ACC112 (cell line): ENCODE measurements at regions not wholly inside any gene's neighbourhood (a gene's known extent, or its start where the extent isn't known, plus 50 kb on each side); places are given as distances from the start of the nearest gene placed in this dataset.

ENCODE experiments used
- H2AFZ ChIP-seq: fragments of 200-600 bp; sonication (generic); one replicate; pipeline ENCODE4 v1.6.0; 2017; ENCODE audit warnings: antibody characterized with exemption, low read length; ENCODE audit not compliant: unreplicated experiment
- H3K27ac ChIP-seq: fragments of 200-600 bp; sonication (generic); 2 replicates; pipeline ENCODE4 v1.5.1; 2014; ENCODE audit warnings: low read depth, mild to moderate bottlenecking, antibody characterized with exemption, low read length, moderate library complexity
- H3K27me3 ChIP-seq: fragments of 200-600 bp; sonication (generic); 2 replicates; pipeline ENCODE4 v1.6.1; 2014; ENCODE audit warnings: mild to moderate bottlenecking, antibody characterized with exemption, low read length, moderate library complexity, mixed read lengths; ENCODE audit not compliant: insufficient read depth
- H3K36me3 ChIP-seq: fragments of 200-600 bp; sonication (generic); 2 replicates; pipeline ENCODE4 v1.6.1; 2016; ENCODE audit warnings: mild to moderate bottlenecking, antibody characterized with exemption, low read length, moderate library complexity, mixed read lengths; ENCODE audit not compliant: insufficient read depth
- H3K4me1 ChIP-seq: fragments of 200-600 bp; sonication (generic); one replicate; pipeline ENCODE4 v1.6.1; 2016; ENCODE audit warnings: low read length, mixed read lengths; ENCODE audit not compliant: insufficient read depth, unreplicated experiment, control insufficient read depth
- H3K4me3 ChIP-seq: fragments of 200-600 bp; sonication (generic); 2 replicates; pipeline ENCODE4 v1.5.1; 2014; ENCODE audit warnings: mild to moderate bottlenecking, low read depth, low read length
- H3K79me2 ChIP-seq: fragments of 200-600 bp; sonication (generic); one replicate; pipeline ENCODE4 v1.6.0; 2016; ENCODE audit warnings: low read length; ENCODE audit not compliant: control insufficient read depth, unreplicated experiment, insufficient read depth

DNA sequence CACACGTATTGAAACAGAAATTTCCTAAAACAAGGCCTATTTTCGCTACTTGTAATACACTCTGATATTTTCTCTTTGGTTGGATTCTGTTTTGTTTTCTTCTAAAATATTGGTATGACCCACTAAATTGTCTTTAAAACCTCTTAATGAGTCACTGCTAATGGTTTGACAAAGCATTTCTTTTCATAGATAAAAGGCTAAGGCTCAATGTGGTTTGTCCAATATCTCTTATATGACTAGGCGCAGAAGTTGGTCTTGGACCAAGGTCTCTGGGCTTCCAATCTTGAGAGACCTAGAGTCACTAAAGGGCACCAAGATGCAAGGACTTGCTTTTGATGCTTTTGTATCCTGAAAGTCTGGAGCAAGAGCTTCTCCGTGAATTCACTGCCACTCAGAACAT is 498.2 kb upstream of the TCF4 start:
- Histone ChIP-seq H3K27me3 (no peaks in the 10 kb centered on the region), H2AFZ (no peak overlapping the region), H3K4me1 (no peaks in the 10 kb centered on the region), H3K27ac (no peak overlapping the region), H3K4me3 (no peak overlapping the region), H3K79me2 (no peaks in the 10 kb centered on the region), H3K36me3 (no peaks in the 10 kb centered on the region)

DNA sequence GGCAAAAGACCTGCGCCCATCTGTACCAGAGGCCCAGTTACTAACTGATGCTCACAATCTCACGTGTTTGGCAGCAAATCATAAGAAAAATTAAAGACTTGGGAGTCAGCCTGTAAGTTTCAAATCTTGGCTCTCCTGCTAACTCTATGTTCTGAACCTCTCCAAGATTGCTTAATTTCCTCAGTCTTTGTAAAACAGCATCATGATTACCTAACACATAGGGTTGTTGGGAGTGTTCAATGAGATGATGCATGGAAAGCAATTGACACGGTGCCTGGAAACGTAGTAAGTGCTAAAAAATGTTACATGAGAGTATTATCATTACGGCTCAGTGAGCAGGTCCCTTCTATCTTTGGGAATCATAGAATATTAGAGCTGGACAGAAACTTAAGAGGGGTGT is 497.6 kb upstream of the TCF4 start:
- no peak overlapping the region for H2AFZ ChIP-seq
- no peak overlapping the region for H3K27ac ChIP-seq
- no peaks in the 10 kb centered on the region for H3K27me3 ChIP-seq
- H3K79me2 ChIP-seq: no peaks in the 10 kb centered on the region
- no peaks in the 10 kb centered on the region for H3K4me1 ChIP-seq
- no peaks in the 10 kb centered on the region for H3K36me3 ChIP-seq
- no peak overlapping the region for H3K4me3 ChIP-seq

DNA sequence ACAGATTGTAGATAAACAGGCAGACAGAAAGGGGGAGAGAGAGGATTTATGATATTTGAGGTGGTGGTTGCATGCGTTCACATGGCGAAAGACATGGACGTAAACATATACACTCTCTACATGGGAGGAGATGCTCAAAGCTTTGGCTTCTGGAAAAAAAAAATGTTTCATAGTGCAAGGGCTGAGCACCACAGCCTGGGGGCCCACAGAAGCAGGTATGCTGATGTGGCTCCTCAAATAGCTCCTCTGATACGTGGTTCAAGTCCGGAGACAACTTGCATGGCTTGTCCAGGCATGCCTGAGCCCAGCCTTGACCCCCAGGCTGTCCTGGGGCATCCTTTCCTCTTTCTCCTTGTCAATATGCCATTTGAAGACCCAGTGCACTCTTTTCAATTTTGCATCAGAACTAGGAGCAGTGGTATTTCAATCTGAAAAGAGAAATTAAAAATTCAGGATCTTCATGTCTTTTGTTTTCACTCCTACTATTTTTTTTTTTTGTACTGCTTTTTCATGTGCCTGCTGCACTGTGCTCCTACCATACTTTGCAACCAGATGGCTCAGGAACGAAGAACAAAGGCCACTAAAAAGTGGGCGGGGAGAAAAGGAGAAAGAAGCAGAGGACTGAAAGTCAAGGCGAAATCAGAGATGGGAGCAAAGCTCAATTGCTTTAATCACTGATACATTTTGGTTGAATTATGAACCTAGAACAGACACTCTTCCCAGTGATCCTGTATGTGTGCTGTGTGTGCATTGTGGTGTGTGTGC is 495.7 kb upstream of the TCF4 start:
- Histone ChIP-seq H2AFZ (no peak overlapping the region), H3K36me3 (no peaks in the 10 kb centered on the region), H3K79me2 (no peaks in the 10 kb centered on the region)

GRCh38 chr18:56083097-56083521 is 495.1 kb upstream of the TCF4 start:
- Histone ChIP-seq H3K27me3 (no peaks in the 10 kb centered on the region), H3K36me3 (no peaks in the 10 kb centered on the region), H3K4me1 (no peaks in the 10 kb centered on the region), H3K27ac (no peak overlapping the region), H2AFZ (no peak overlapping the region), H3K79me2 (no peaks in the 10 kb centered on the region), H3K4me3 (no peak overlapping the region)

More for the DNA sequence above, 495.7 kb upstream of the TCF4 start:
- no peak overlapping the region for H3K4me3 ChIP-seq
- no peaks in the 10 kb centered on the region for H3K27me3 ChIP-seq
- no peak overlapping the region for H3K27ac ChIP-seq
- H3K4me1 ChIP-seq: no peaks in the 10 kb centered on the region

- Histone ChIP-seq H2AFZ (no peak overlapping the region), H3K4me1 (no peaks in the 10 kb centered on the region), H3K36me3 (no peaks in the 10 kb centered on the region), H3K27ac (no peak overlapping the region), H3K79me2 (no peaks in the 10 kb centered on the region), H3K27me3 (no peaks in the 10 kb centered on the region), H3K4me3 (no peak overlapping the region)
Observed at GRCh38 chr18:56076723-56077122, 488.7 kb upstream of the TCF4 start.

DNA sequence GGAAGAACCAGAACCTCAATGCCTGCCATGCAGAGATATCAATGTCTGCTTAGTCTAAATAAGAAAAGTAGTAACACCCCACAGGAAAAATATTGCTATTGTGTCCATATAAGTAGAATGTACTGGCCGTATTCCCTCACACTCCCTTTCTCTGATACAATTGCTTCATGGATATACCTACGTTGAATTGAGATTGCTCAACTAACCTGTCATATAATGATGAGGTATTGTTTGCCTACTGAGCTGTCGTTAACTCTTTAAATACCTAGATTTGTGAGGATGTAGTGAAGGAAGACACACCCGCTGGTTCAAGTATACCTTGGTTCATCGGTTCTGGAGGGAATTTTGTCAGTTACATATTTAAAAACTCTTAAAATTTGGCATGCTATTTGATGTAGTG is 480.7 kb upstream of the TCF4 start:
- Histone ChIP-seq H3K36me3 (no peaks in the 10 kb centered on the region), H2AFZ (peak overlapping the region; percentile 38), H3K4me3 (peak overlapping the region; percentile 13; the same call in 1 of the 2 replicates), H3K27ac (no peak overlapping the region), H3K27me3 (no peaks in the 10 kb centered on the region), H3K79me2 (no peaks in the 10 kb centered on the region), H3K4me1 (peaks cover 12% of the 10 kb centered on the region)

DNA sequence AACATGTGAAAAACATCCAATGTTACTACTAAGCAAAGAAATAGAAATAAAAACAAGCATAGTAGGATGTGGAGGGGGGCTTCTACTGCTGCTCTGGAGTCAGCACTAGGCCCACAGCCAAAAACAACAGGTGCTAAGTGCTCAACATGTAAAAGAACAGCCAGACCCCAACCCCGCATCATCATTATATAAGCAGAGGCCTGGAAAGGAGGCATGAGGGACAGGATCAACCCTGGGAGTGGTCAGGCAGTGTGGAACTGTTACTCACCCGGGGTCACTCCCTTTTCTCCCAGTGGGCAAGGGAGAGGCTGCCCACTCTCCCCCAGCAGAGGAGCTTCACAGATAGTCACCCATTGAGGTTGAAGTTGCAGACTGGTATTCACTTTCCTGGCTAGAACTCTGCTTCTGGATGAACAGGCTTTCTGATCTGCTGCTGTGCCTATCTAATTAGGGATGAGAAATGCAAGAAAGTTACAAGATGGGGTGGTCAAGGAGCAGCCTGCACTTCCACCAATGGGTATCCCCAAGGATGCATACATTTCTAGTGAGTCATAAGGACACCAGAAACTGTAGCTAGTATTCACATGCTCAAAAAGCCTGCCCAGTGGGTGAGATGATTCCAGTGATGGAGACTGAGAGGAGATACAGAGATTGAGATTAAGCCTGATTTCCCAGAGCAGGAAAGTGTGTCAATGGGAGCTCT is 480.1 kb upstream of the TCF4 start:
- peak overlapping the region; percentile 13; the same call in 1 of the 2 replicates for H3K4me3 ChIP-seq
- H3K27ac ChIP-seq: no peak overlapping the region
- no peaks in the 10 kb centered on the region for H3K79me2 ChIP-seq
- H2AFZ ChIP-seq: peak overlapping the region; percentile 73
- H3K4me1 ChIP-seq: peaks cover 12% of the 10 kb centered on the region
- H3K36me3 ChIP-seq: no peaks in the 10 kb centered on the region
- H3K27me3 ChIP-seq: no peaks in the 10 kb centered on the region

DNA sequence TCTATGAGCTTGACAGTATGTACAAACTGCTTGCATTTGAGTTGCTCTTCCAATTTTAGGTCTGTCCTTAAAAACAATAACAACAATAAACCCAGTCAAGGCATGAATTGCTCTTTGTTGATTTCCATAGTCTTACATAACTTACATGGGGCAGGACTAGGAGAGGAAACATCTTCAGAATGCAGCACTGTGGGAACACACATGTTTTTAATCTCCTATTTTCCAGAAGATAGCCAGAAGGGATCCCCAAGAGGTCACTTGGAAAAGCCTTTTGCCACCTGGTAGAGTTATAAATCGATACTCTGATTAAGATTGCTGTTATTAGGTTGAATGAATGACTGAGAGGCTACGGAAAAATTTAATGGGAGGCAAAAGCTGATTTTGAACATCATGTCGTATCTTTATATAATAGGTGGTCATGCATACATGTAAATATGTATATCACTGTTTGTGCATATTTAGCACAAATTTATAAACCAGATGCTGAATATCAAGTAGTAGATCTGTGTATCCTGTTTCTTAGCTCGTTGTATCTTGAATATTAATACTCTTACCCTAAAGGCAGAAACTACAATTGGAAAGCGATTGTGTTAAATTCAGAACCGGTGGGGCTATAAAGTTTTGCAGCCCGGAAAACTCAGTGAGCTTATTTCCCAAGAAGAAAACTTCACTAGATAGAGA is 479.4 kb upstream of the TCF4 start:
- H3K27me3 ChIP-seq: no peaks in the 10 kb centered on the region
- no peak overlapping the region for H2AFZ ChIP-seq
- H3K27ac ChIP-seq: no peak overlapping the region
- no peaks in the 10 kb centered on the region for H3K79me2 ChIP-seq
- peaks cover 12% of the 10 kb centered on the region for H3K4me1 ChIP-seq
- no peak overlapping the region for H3K4me3 ChIP-seq
- no peaks in the 10 kb centered on the region for H3K36me3 ChIP-seq

- no peaks in the 10 kb centered on the region for H3K79me2 ChIP-seq
- no peaks in the 10 kb centered on the region for H3K27me3 ChIP-seq
- no peaks in the 10 kb centered on the region for H3K36me3 ChIP-seq
- H2AFZ ChIP-seq: no peak overlapping the region
- no peak overlapping the region for H3K27ac ChIP-seq
- no peak overlapping the region for H3K4me3 ChIP-seq
- peaks cover 12% of the 10 kb centered on the region for H3K4me1 ChIP-seq
Observed at GRCh38 chr18:56066524-56067213, 478.7 kb upstream of the TCF4 start.

DNA sequence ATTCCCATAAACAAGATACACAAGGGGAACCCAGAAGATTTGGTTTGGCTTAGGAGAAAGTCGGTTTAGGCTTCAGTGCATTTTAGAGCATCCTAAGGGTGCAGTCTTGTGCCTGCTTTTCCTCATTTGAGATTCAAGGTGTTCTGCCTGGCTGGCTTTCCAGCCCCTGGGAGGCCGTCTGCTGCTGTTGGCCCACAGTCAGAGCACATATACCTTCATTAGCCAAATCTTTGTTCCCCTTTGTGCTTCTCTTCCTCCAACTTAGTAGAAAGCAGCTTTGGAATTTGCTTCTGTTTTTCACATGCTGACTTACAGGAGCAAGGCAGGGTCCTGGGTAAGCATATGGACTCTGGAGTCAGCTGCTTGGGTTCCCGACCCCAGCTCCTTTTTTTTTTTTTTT is 477.1 kb upstream of the TCF4 start:
- Histone ChIP-seq H3K4me3 (no peak overlapping the region), H3K27ac (no peak overlapping the region), H3K36me3 (no peaks in the 10 kb centered on the region), H2AFZ (no peak overlapping the region), H3K27me3 (no peaks in the 10 kb centered on the region), H3K4me1 (peaks cover 12% of the 10 kb centered on the region), H3K79me2 (no peaks in the 10 kb centered on the region)
